ENCODE measurements at regions not wholly inside any gene's neighbourhood (a gene's known extent, or its start where the extent isn't known, plus 50 kb on each side); places are given as distances from the start of the nearest gene placed in this dataset.
"Not testable (repeated sequence)": the region's sequence is repeated elsewhere in the genome, so short reads cannot be mapped to it uniquely, and the experiment has no call there.

GRCh38 chr7:86130268-86130667 is 513.4 kb upstream of the GRM3 start:
- Mint-ChIP-seq H3K9me3 (peaks cover 2% of the 10 kb centered on the region), H3K4me3 (no peak overlapping the region), H3K27me3 (no peaks in the 10 kb centered on the region), H3K27ac (no peak overlapping the region), H3K4me1 (no peaks in the 10 kb centered on the region), H3K36me3 (no peaks in the 10 kb centered on the region)
- ATAC-seq (ENCODE audit: low read depth) (no peak), DNase-seq (ENCODE audit: low spot score in 2 of 2) (no peak)

- DNase-seq (ENCODE audit: low spot score in 2 of 2): no peak
- Mint-ChIP-seq H3K36me3 (no peaks in the 10 kb centered on the region), H3K4me3 (no peak overlapping the region), H3K4me1 (no peaks in the 10 kb centered on the region), H3K27me3 (no peaks in the 10 kb centered on the region), H3K9me3 (peaks cover 5% of the 10 kb centered on the region), H3K27ac (no peak overlapping the region)
- ATAC-seq (ENCODE audit: low read depth): no peak
Observed at GRCh38 chr7:86123476-86123875, 520.2 kb upstream of the GRM3 start.

GRCh38 chr7:86094166-86094669 is 549.5 kb upstream of the GRM3 start:
- no peak for DNase-seq (ENCODE audit: low spot score in 2 of 2)
- H3K9me3 Mint-ChIP-seq: peaks cover 6% of the 10 kb centered on the region
- no peak for ATAC-seq (ENCODE audit: low read depth)
- no peaks in the 10 kb centered on the region for H3K27me3 Mint-ChIP-seq
- no peaks in the 10 kb centered on the region for H3K36me3 Mint-ChIP-seq
- no peak overlapping the region for H3K27ac Mint-ChIP-seq
- no peak overlapping the region for H3K4me3 Mint-ChIP-seq
- no peaks in the 10 kb centered on the region for H3K4me1 Mint-ChIP-seq

- Mint-ChIP-seq H3K27me3 (no peaks in the 10 kb centered on the region), H3K36me3 (no peaks in the 10 kb centered on the region), H3K27ac (no peak overlapping the region), H3K4me1 (no peaks in the 10 kb centered on the region), H3K9me3 (peaks cover 4% of the 10 kb centered on the region), H3K4me3 (no peak overlapping the region)
- ATAC-seq (ENCODE audit: low read depth) (no peak), DNase-seq (ENCODE audit: low spot score in 2 of 2) (no peak)
Observed at GRCh38 chr7:86091369-86091768, 552.3 kb upstream of the GRM3 start.

- ATAC-seq (ENCODE audit: low read depth): no peak
- no peaks in the 10 kb centered on the region for H3K36me3 Mint-ChIP-seq
- H3K9me3 Mint-ChIP-seq: no peaks in the 10 kb centered on the region
- H3K4me1 Mint-ChIP-seq: no peaks in the 10 kb centered on the region
- H3K27ac Mint-ChIP-seq: no peak overlapping the region
- DNase-seq (ENCODE audit: low spot score in 2 of 2): no peak
- no peaks in the 10 kb centered on the region for H3K27me3 Mint-ChIP-seq
- no peak overlapping the region for H3K4me3 Mint-ChIP-seq
Observed at GRCh38 chr7:86089455-86089854, 554.3 kb upstream of the GRM3 start.

- not testable (repeated sequence) for H3K36me3 Mint-ChIP-seq; H3K27me3 Mint-ChIP-seq; H3K4me3 Mint-ChIP-seq; DNase-seq (ENCODE audit: low spot score in 2 of 2); H3K9me3 Mint-ChIP-seq; H3K4me1 Mint-ChIP-seq; H3K27ac Mint-ChIP-seq; ATAC-seq (ENCODE audit: low read depth)
Observed at GRCh38 chr7:86064572-86064971, 579.1 kb upstream of the GRM3 start.

GRCh38 chr7:86058649-86059048 is 585.1 kb upstream of the GRM3 start:
- Mint-ChIP-seq H3K4me1 (no peaks in the 10 kb centered on the region), H3K4me3 (no peak overlapping the region), H3K9me3 (peaks cover 13% of the 10 kb centered on the region), H3K27me3 (no peaks in the 10 kb centered on the region), H3K27ac (no peak overlapping the region), H3K36me3 (no peaks in the 10 kb centered on the region)
- no peak for DNase-seq (ENCODE audit: low spot score in 2 of 2)
- no peak for ATAC-seq (ENCODE audit: low read depth)

GRCh38 chr7:86050918-86051317 is 592.8 kb upstream of the GRM3 start:
- ATAC-seq (ENCODE audit: low read depth): no peak
- Mint-ChIP-seq H3K36me3 (no peaks in the 10 kb centered on the region), H3K4me3 (no peak overlapping the region), H3K27ac (no peak overlapping the region), H3K9me3 (peaks cover 6% of the 10 kb centered on the region), H3K4me1 (no peaks in the 10 kb centered on the region), H3K27me3 (no peaks in the 10 kb centered on the region)
- DNase-seq (ENCODE audit: low spot score in 2 of 2): no peak

GRCh38 chr7:86049910-86050309 is 593.8 kb upstream of the GRM3 start:
- no peak for ATAC-seq (ENCODE audit: low read depth)
- Mint-ChIP-seq H3K9me3 (peaks cover 5% of the 10 kb centered on the region), H3K36me3 (no peaks in the 10 kb centered on the region), H3K4me3 (no peak overlapping the region), H3K4me1 (no peaks in the 10 kb centered on the region), H3K27me3 (no peaks in the 10 kb centered on the region), H3K27ac (no peak overlapping the region)
- DNase-seq (ENCODE audit: low spot score in 2 of 2): no peak

- H3K4me3 Mint-ChIP-seq; ATAC-seq (ENCODE audit: low read depth): not testable (repeated sequence)
Observed at GRCh38 chr7:86045197-86045596, 598.5 kb upstream of the GRM3 start.

GRCh38 chr7:86025807-86026206 is 617.9 kb upstream of the GRM3 start:
- Mint-ChIP-seq H3K4me3 (no peak overlapping the region), H3K27ac (no peak overlapping the region), H3K4me1 (no peaks in the 10 kb centered on the region), H3K27me3 (no peaks in the 10 kb centered on the region), H3K36me3 (no peaks in the 10 kb centered on the region), H3K9me3 (peaks cover 1% of the 10 kb centered on the region)
- DNase-seq (ENCODE audit: low spot score in 2 of 2): no peak
- ATAC-seq (ENCODE audit: low read depth): no peak

More at GRCh38 chr7:86045197-86045596, 598.5 kb upstream of the GRM3 start:
- DNase-seq (ENCODE audit: low spot score in 2 of 2); H3K27ac Mint-ChIP-seq; H3K9me3 Mint-ChIP-seq; H3K4me1 Mint-ChIP-seq; H3K27me3 Mint-ChIP-seq; H3K36me3 Mint-ChIP-seq: not testable (repeated sequence)

- DNase-seq (ENCODE audit: low spot score in 2 of 2): no peak
- Mint-ChIP-seq H3K9me3 (peaks cover 3% of the 10 kb centered on the region), H3K36me3 (no peaks in the 10 kb centered on the region), H3K27me3 (no peaks in the 10 kb centered on the region), H3K4me3 (no peak overlapping the region), H3K4me1 (no peaks in the 10 kb centered on the region), H3K27ac (no peak overlapping the region)
- no peak for ATAC-seq (ENCODE audit: low read depth)
Observed at GRCh38 chr7:86013662-86014061, 630.0 kb upstream of the GRM3 start.

- H3K4me1 Mint-ChIP-seq: no peaks in the 10 kb centered on the region
- H3K27me3 Mint-ChIP-seq: no peaks in the 10 kb centered on the region
- no peaks in the 10 kb centered on the region for H3K36me3 Mint-ChIP-seq
- no peak overlapping the region for H3K27ac Mint-ChIP-seq
- ATAC-seq (ENCODE audit: low read depth): no peak
- H3K4me3 Mint-ChIP-seq: no peak overlapping the region
- H3K9me3 Mint-ChIP-seq: peaks cover 3% of the 10 kb centered on the region
- DNase-seq (ENCODE audit: low spot score in 2 of 2): no peak
Observed at GRCh38 chr7:86012971-86013370, 630.7 kb upstream of the GRM3 start.

- Mint-ChIP-seq H3K27me3 (no peaks in the 10 kb centered on the region), H3K36me3 (no peaks in the 10 kb centered on the region), H3K9me3 (peaks cover 4% of the 10 kb centered on the region), H3K27ac (no peak overlapping the region), H3K4me3 (no peak overlapping the region), H3K4me1 (no peaks in the 10 kb centered on the region)
- DNase-seq (ENCODE audit: low spot score in 2 of 2) (no peak), ATAC-seq (ENCODE audit: low read depth) (no peak)
Observed at GRCh38 chr7:86008898-86009297, 634.8 kb upstream of the GRM3 start.

GRCh38 chr7:86006909-86007308 is 636.8 kb upstream of the GRM3 start:
- H3K4me3 Mint-ChIP-seq: no peak overlapping the region
- DNase-seq (ENCODE audit: low spot score in 2 of 2) (no peak), ATAC-seq (ENCODE audit: low read depth) (no peak)
- no peak overlapping the region for H3K27ac Mint-ChIP-seq
- H3K27me3 Mint-ChIP-seq: no peaks in the 10 kb centered on the region
- no peaks in the 10 kb centered on the region for H3K36me3 Mint-ChIP-seq
- H3K4me1 Mint-ChIP-seq: no peaks in the 10 kb centered on the region
- H3K9me3 Mint-ChIP-seq: peaks cover 5% of the 10 kb centered on the region

All from memory B cell (primary cell).